ENCODE measurements at regions not wholly inside any gene's neighbourhood (a gene's known extent, or its start where the extent isn't known, plus 50 kb on each side); places are given as distances from the start of the nearest gene placed in this dataset.

- no peak for TF ChIP-seq CTCF (IDR thresholded peaks at IDR 0.05)
- TF ChIP-seq POLR2A (IDR thresholded peaks at IDR 0.05) = no peak
Measured at GRCh38 chr12:89901319-89901718, 192.7 kb upstream of the ATP2B1 start.
